ENCODE measurements at regions not wholly inside any gene's neighbourhood (a gene's known extent, or its start where the extent isn't known, plus 50 kb on each side); places are given as distances from the start of the nearest gene placed in this dataset.
A peak's percentile ranks its signal among the peaks of the same experiment; 100 is the strongest.
"Not testable (repeated sequence)": the region's sequence is repeated elsewhere in the genome, so short reads cannot be mapped to it uniquely, and the experiment has no call there.

GRCh38 chr12:87394168-87394567 lies 635.0 kb downstream of the C12orf50 start:
- DNase-seq = not testable (repeated sequence)

- DNase-seq = peak; percentile 15
These were observed 640.8 kb downstream of the C12orf50 start for GRCh38 chr12:87388376-87388775.

GRCh38 chr12:87385322-87385721 lies 643.9 kb downstream of the C12orf50 start:
- no peak for DNase-seq

- DNase-seq = no peak
These were observed 645.0 kb downstream of the C12orf50 start for GRCh38 chr12:87384226-87384625.

- no peak for DNase-seq
These were observed 645.5 kb downstream of the C12orf50 start for GRCh38 chr12:87383680-87384079.

- DNase-seq = no peak
These were observed 646.1 kb downstream of the C12orf50 start for GRCh38 chr12:87382959-87383566.

GRCh38 chr12:87382436-87382835 lies 646.8 kb downstream of the C12orf50 start:
- DNase-seq = no peak

GRCh38 chr12:87381742-87382141 lies 647.5 kb downstream of the C12orf50 start:
- no peak for DNase-seq

- DNase-seq = no peak
These were observed 650.7 kb downstream of the C12orf50 start for GRCh38 chr12:87378526-87378925.

- DNase-seq = no peak
These were observed 652.5 kb downstream of the C12orf50 start for GRCh38 chr12:87376722-87377121.

GRCh38 chr12:87369161-87369560 lies 660.0 kb downstream of the C12orf50 start:
- no peak for DNase-seq

- no peak for DNase-seq
These were observed 660.9 kb downstream of the C12orf50 start for GRCh38 chr12:87368259-87368658.

GRCh38 chr12:87365423-87365822 lies 663.8 kb downstream of the C12orf50 start:
- no peak for DNase-seq

- no peak for DNase-seq
These were observed 665.6 kb downstream of the C12orf50 start for GRCh38 chr12:87363497-87364084.

- no peak for DNase-seq
These were observed 679.5 kb downstream of the C12orf50 start for GRCh38 chr12:87349681-87350080.

GRCh38 chr12:87348071-87348470 lies 681.1 kb downstream of the C12orf50 start:
- no peak for DNase-seq

GRCh38 chr12:87344699-87345098 lies 684.5 kb downstream of the C12orf50 start:
- DNase-seq = no peak

- no peak for DNase-seq
These were observed 690.5 kb downstream of the C12orf50 start for GRCh38 chr12:87338681-87339080.

GRCh38 chr12:87336814-87337336 lies 692.3 kb downstream of the C12orf50 start:
- no peak for DNase-seq

GRCh38 chr12:87332987-87333726 lies 696.0 kb downstream of the C12orf50 start:
- no peak for DNase-seq

- DNase-seq = not testable (repeated sequence)
These were observed 699.1 kb downstream of the C12orf50 start for GRCh38 chr12:87330071-87330555.

- DNase-seq = no peak
These were observed 699.9 kb downstream of the C12orf50 start for GRCh38 chr12:87329076-87329863.

GRCh38 chr12:87323369-87323768 lies 705.8 kb downstream of the C12orf50 start:
- DNase-seq = no peak
